HG02763 (cell line): ENCODE measurements at regions not wholly inside any gene's neighbourhood (a gene's known extent, or its start where the extent isn't known, plus 50 kb on each side); places are given as distances from the start of the nearest gene placed in this dataset.
"Not testable (repeated sequence)": the region's sequence is repeated elsewhere in the genome, so short reads cannot be mapped to it uniquely, and the experiment has no call there.

Experiments used
- ATAC-seq: cut with Tn5 transposase; IDR thresholded peaks from one replicate; pipeline ENCODE4 v1.9.1; 2021; ENCODE audit warnings: mild to moderate bottlenecking, moderate library complexity; ENCODE audit not compliant: unreplicated experiment

DNA sequence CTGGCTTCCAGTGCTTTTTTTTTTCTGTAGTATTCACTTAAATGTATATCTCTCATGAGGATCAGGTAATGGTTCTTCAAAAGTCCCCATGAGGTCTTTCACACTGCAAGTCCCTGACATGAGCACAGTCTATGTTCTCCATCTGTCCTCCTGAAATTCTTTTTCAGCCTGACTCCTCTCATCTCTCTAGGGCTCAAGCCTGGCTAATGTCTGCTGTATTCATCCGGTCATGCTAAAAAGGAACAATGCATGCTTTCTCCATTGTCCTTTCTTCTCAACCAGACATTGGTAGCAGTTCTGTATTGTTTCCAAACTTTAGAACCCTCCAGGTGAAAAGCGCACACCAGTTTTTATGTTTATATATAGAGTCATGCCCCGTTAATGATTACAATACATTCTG lies 368.3 kb upstream of the OLFM3 start:
- ATAC-seq: no peak

DNA sequence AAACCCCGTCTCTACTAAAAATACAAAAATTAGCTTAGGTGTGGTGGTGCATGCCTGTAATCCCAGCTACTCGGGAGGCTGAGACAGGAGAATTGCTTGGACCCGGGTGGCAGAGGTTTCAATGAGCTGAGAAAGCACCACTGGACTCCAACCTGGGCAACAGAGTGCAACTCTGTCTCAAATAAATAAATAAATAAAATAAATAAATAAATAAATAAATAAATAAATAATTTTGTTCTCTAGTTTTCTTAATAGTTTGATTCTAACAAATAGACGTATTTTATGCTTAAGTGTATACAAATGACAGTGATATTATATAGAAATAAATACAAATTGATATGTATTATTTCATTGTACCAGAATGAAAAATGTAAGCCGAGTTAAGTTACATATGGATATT lies 339.9 kb upstream of the OLFM3 start:
- ATAC-seq: no peak

DNA sequence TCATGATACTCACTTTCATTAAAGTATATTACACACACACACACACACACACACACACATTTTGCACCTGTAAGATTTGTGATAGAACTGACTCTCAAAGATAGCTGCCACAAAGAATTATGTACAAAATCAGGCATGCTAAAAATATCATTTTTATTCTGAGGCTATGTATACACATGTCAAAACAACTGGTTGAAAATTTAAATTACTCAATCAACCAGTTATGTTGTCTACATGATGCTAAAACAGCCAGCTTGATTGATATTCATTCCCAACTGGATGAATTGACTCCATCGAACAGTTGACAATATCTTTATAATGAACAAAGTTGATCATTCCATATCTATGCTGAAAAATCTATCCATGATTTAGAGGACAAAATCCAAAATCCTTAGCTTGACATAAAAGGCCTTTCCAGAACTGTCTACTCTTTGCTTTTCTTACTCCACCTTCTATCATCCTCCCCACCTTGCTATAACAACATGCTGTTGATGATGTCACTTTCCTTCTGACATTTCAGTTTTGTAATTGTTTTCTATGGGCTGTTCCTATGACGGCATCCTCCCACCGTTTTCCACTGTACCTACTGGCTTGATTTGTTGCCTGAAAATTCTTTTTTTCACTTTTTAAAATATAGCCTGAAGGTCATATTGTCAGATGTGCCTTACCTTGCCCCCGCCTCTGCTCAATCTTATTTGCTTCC lies 321.5 kb upstream of the OLFM3 start:
- no peak for ATAC-seq

DNA sequence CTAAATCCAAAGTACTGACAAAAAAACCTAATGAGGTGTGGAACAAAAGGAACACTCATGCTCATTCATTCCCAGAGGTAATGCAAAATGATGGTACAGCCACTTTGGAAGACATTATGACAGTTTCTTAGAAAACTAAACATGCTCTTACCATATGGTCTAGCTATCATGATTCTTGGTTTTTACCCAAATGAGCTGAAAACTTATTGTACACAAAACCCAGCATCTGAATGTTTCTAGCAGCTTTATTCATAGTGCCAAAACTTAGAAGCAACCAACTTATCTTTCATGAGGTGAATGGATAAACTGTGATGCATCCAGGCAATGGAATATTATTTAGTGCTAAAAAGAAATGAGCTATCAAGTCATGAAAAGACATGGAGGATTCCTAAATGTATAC lies 318.4 kb upstream of the OLFM3 start:
- ATAC-seq: no peak

DNA sequence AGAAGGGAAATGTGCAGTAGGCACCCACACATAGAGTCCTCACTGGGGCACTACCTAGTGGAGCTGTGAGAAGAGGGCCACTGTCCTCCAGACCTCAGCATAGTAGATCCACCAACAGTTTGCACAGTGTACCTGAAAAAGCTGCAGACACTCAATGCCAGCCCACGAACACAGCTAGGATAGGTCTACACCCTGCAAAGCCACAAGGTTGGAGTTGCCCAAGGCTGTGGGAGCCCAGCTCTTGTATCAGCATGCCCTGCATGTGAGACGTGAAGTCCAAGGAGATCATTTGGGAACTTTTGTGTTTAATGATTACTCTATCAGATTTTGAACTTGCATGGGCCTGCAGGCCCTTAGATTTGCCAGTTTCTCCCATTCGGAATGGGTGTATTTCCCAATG lies 299.4 kb upstream of the OLFM3 start:
- ATAC-seq: no peak

DNA sequence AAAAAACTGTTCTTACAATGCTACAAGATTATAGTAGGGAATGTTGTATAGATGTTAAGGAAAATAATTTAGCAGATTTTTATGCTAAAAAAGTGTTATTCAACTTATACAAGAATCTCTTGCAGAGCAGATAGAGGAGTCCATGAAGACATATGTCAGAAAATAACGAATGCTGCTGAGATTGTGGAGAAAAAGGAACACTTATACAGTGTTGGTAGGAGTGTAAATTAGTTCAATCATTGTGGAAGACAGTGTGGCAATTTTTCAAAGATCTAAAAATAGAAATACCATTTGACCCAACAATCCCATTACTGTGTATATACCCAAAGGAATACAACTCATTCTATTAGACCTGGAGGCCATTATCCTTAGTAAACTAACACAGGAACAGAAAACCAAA lies 286.2 kb upstream of the OLFM3 start:
- ATAC-seq: no peak

DNA sequence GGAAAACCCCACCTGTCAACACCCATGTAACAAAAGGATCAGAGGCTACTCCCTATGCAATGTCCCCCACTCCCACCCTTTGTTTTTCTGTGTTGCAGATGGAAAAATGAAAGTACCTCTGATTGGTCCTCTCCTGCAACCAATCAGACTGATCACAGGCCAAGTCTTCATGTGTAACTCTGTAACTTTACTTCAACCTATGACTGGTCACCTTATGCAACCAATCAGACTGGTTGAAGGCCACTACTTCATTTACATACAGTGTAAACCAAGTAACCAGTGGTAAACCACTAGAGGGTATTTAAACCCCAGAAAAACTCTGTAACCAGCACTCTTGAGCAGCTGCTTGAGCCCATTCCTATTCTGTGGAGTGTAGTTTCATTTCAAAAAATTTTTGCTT lies 266.3 kb upstream of the OLFM3 start:
- no peak for ATAC-seq

DNA sequence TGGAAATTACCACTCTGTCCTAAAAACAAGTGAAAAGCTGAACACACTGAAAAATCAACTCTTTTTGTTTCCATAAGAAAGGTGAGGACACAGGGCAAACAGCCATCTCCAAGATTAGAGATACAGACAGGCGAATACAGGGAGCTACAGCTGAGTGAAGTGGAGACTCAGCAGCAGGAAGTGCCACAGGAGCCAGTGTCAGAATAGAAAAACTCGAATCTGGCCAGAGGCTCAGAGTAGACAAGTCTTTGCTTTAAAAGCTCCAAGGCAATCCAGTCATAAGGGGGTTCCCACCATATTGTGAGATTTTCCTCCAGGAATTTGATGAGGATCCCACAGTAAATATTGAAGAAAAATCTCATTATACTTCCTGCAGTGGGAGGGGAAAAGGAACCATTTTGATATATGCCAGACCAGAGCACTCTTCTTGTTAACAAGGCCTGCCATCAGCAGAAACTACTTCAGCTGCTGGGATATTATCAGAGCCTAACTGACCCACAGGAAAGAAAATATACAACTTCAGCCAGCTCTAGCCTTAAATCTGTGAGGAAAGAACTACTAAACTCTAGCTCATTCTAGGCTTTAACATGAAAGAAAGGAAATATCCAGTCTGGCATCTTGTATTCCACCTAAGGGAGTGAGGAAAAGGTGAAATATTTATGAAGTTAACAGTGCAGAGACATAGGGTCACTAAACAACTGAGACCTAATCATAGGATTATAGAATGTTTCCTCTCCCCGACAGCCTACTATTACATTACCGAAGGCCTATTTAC lies 256.2 kb upstream of the OLFM3 start:
- ATAC-seq: no peak

DNA sequence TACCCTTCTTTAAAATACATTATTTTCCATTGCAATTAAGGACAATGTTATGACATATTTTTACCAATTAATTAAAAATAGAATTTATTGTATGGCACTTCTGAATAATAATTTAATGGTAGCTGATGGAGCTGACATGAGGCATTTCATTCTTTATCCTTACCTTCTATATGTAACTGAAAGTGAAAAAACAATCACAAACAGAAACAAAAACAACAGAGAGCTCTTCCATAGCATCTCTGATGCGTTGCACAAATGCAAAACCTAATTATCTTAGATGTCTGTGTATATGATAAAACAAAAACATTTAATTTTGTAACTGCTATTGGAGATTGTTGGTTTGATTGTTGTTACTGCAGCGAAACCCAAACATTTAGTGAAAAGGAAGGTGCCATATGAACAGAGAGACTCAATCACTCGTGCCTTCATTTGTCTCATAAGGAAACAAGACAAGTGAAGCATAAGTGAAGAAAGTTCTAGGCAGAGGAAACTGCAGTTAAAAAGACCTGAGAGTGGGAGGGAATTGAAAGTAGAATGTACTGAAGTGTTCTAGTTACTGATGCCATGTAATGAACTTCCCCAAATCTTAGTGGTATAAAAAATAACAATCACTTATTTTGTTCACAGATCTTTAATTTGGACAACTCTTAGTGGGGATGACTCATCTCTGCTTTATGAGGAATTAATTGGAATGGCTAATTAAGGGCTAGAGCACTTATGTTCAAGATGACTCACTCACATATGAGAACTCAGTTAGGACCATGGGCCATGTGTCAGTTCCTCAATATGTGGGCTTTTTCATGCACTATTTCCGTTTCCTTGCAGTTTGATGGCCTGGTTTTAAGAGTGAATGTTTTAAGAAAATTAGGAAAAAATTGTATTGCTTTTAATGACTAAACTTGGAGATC lies 245.0 kb upstream of the OLFM3 start:
- peak; percentile 50 for ATAC-seq

DNA sequence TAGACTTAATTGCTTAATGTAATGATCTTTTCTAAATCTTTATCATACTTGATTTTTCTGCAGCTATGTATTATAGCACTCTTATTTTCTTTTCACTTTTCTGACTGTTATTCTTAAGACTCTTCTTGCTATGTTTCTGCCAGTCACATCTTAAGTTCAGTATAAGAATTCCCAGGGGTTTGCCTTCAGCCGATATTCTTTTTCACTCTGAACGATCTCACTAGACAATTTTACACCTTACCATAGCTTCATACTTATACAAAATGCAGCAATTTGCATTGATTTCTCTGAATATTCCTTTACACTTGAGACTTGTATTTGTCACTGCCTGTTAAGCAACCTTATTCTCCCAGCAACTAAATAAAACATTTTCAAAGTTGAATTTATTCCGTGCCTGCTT lies 242.5 kb upstream of the OLFM3 start:
- no peak for ATAC-seq

DNA sequence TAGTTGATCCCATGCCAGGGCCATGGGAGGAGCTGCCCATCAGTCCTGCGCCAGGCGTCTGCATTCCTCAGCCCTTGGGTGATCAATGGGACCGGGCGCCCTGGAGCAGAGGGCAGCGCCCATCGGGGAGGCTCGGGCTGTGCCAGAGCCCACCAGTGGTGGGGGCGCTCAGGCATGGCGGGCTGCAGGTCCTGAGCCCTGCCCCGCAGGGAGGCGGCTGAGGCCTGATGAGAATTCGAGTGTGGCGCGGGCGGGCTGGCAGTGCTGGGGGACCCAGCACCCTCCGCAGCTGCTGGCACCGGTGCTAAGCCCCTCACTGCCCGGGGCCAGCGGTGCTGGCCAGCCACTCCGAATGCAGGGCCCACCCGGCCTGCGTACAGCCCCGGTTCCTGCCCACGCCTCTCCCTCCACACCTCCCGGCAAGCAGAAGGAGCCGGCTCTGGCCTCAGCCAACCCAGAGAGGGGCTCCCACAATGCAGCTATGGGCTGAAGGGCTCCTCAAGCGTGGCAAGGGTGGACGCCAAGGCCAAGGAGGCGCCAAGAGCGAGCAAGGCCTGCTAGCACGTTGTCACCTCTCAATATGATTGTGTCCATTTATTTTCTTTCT lies 238.1 kb upstream of the OLFM3 start:
- no peak for ATAC-seq

DNA sequence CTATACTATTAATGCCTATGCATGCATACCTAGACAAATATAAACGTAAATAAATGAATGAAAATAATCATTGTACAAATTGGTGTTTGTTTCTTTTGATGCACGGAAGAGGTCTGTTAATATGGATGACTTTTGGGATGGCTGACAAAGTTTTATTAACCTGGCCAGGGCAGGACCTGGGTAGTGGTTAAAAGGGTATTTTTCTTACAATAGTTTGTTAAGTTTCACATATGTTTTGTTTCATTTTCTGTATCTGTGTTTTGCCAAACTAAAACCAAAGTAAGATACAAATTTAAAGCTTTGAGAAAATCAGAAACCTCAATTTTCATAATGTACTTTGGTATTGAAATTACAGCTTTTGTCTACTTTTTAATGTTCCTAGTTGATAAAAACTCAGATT lies 222.7 kb upstream of the OLFM3 start:
- ATAC-seq: peak; percentile 56

DNA sequence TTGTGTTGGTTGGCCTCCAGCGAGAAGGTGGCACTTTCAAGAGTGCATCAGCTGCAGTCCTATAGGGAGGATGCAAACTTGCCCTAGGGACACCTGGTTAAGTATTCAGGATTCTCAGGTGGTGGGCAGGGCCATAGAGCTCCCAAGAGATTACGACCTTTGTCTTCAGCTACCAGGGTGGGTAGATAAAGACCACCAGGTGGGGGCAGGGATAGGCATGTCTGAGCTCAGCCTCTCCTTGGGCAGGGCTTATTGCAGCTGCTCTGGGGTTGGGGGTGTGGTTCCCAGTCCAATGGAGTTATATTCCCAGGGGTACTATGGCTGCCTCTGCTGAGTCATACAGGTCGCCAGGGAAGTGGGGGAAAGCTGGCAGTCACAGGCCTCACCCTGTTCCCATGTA lies 214.2 kb upstream of the OLFM3 start:
- ATAC-seq: not testable (repeated sequence)

DNA sequence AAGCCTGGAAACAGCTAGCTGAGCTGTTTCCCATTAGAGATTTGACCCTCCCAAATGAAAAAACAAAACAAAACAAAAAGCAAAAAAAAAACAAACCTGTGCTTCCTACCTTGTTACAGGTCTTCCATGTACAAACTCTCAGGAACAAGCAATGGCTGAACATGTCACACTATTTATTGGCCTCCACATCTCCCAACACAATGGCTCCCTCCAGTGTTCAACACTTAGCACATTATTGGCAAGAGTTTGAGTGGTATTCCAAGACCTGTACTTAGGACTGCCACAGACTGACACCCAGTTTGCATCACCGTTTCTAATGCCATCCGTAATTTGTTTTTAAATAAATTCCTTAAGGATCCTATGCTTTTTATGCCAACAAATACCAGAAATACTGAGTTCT lies 195.0 kb upstream of the OLFM3 start:
- ATAC-seq: peak; percentile 47

DNA sequence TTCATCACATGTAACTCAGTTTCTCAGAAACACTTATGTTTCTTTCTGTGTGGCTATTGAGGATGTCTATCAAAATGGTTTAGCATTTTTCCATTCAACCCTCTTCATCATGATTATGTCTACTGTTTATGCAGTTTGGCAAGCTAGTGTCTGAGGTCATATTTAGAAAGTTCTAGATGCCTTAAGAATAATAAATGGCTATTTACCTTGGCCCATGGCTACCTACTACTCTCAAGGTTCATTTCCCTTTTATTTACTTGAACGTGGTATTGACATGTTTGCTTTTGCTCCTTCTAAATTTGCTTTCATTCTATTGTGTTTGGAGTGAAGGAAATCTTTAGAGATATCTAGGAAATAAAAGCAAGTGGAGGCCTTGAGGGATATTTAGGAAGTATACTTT lies 193.7 kb upstream of the OLFM3 start:
- no peak for ATAC-seq

DNA sequence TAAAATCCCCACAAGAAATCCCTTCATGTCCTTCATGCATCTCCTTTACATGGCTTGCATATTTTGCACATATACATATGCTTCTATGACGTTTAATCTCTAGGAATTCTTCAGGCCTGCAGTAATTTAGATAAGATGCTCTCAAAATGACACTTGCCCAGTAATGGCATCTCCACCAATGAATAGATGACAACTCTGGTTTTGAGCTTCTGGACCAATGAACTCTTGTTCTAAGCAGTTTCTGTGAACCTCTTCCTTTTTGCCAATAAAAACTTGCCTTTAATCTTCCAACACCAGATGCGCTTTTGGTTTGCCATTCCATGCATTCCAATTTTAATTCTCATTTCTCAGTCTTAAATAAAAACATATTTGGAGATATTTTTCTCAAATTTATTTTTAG lies 189.8 kb upstream of the OLFM3 start:
- ATAC-seq: no peak

DNA sequence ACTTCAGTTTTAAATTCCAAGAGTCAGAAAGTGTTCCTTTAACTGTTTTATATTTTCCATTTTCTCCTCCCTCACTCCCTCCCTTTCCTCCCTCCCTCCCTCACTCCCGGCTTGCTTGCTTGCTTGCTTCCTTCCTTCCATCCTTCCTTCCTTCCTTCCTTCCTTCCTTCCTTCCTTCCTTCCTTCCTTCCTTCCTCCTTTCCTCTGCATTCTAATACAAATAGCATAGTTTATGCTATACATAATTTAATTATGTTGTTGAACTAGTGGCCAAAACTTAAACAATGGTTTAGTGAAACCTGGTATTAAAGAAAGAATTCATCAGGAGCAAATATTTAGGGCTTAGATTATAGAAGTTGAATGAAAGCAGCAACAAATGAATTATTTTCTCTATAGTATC lies 188.5 kb upstream of the OLFM3 start:
- ATAC-seq: no peak

DNA sequence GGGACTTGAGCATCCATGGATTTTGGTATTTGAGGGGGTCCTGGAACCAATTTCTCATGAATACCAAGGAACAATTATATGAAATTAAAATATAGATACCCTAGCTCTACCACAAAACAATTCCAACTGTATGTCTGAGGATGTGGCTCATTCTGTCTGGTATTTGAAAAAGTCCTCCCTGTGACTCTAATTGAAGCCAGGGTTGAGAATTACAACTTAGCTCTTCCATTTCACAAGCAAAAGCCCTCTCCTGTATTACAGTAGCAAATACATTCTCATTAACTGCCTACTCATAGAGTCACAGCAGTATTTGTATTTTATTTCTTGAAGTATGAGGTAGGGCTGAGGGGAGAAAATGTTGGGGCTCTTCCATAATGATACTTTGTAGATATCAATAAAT lies 187.8 kb upstream of the OLFM3 start:
- no peak for ATAC-seq

DNA sequence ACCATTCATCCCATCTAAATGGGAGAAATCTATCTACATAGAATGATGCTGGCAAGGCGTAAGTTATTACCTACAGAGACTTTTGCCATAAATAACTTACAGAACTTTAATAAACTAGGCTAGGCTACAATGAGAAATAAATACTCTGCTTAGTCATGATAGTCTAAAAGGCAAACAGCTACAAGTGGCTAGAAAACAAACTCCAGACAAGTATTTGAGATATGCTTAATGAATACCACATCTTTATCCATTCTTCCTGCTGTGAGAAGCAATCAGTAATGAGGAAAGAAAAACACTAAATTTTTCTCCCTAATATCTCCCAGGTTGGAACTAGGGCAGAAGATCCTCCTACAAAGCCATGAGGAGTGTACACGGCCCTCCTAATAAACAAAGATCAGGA lies 187.0 kb upstream of the OLFM3 start:
- ATAC-seq: no peak

DNA sequence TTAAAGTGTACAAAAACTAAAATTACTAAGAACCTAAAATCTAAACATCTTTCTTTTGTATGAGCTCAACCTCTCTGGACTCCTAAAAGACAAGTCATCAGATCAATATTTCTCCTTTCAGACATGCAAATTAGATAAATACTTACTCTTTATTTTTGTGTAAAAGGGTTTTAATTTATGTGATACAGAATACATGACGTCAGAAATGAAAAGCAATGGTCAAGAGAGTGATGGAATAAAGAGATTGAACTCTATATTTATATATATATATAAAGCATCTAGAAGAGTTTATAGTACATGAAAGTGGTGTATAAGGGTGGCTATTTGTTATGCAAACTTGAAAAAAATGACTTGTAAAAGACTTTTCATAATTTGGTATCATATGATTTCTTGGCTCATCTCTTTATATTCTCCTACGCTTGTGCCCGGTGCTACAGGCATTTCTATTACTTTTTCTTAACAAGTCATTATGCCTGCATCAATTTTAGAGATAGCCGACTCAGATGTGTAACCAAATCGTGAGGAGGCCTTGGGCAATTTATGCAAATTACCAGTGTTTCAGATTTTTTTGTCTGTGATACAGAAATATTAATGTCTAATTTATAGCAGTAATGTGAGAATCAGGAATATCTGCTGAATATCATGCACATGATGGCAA lies 186.0 kb upstream of the OLFM3 start:
- ATAC-seq: no peak

DNA sequence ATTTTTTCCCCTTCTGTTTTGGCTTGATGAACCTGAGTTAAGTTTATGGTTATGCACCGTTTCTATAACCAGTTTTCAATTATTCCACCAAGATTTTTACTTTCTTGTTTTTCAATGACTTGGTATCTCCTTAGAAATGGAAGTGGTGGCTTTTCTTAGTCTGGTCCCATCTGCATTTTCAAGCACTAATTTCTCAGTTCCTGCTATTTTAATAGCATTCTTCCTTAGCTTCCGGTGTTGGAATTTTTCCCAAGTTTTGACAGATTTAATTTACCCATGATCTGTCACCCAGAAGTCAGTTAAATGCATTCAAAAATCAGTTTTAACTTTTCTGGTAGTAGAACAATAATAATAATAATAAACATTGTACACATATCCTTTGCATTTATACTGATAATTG lies 184.6 kb upstream of the OLFM3 start:
- ATAC-seq: no peak
